ENCODE measurements at regions not wholly inside any gene's neighbourhood (a gene's known extent, or its start where the extent isn't known, plus 50 kb on each side); places are given as distances from the start of the nearest gene placed in this dataset.
"Not testable (repeated sequence)": the region's sequence is repeated elsewhere in the genome, so short reads cannot be mapped to it uniquely, and the experiment has no call there.

- Histone ChIP-seq H3K4me1 (ENCODE audit: control insufficient read depth in 1 of 2, insufficient read depth in 2 of 2, low read length in 2 of 2) (no peaks in the 10 kb centered on the region), H3K27me3 (ENCODE audit: insufficient read depth, low read length) (peaks cover 4% of the 10 kb centered on the region; the same call in 1 of the 2 replicates), H3K36me3 (ENCODE audit: control insufficient read depth in 1 of 2, insufficient read depth in 2 of 2, low read length in 2 of 2) (no peaks in the 10 kb centered on the region), H3K9me3 (ENCODE audit: control insufficient read depth in 1 of 2, insufficient read depth in 1 of 2, low read depth in 1 of 2, low read length in 2 of 2) (no peaks in the 10 kb centered on the region), H3K79me2 (ENCODE audit: insufficient read depth, low read length) (no peaks in the 10 kb centered on the region), H2AFZ (ENCODE audit: low read depth, low read length, poor library complexity, severe bottlenecking) (no peak overlapping the region), H3K4me3 (replicated peaks in 1 of 2; ENCODE audit: low read depth in 1 of 2, low read length in 2 of 2) (no peak overlapping the region), H3K9me2 (ENCODE audit: insufficient read depth) (no peaks in the 10 kb centered on the region), H4K20me1 (ENCODE audit: insufficient read depth) (no peaks in the 10 kb centered on the region), H3K4me2 (ENCODE audit: low read length) (no peak overlapping the region), H3K27ac (ENCODE audit: low read depth, low read length) (no peak overlapping the region), H3K9ac (ENCODE audit: low read length) (no peak overlapping the region)
- no TSS peak for BruUV-seq (replicated peaks)
- CTCF ChIA-PET, result no interaction called here
- DNase-seq (ENCODE audit: low read depth, low spot score) (no peak), ATAC-seq (no peak)
- POLR2A ChIA-PET, result no interaction called here
- RAD21 ChIA-PET (ENCODE audit: low non-redundant PET in 1 of 2, low total read pairs in 2 of 2, uncharacterized antibody in 2 of 2, unreplicated experiment in 2 of 2), result no interaction called here
- TF ChIP-seq CEBPB (IDR thresholded peaks at IDR 0.05; ENCODE audit: low read depth), result no peak
- no peak for TF ChIP-seq ZBTB33 (IDR thresholded peaks at IDR 0.05; ENCODE audit: extremely low read depth, insufficient replicate concordance, low read length)
- no peak for TF ChIP-seq SRF (IDR thresholded peaks at IDR 0.05; ENCODE audit: low read depth)
- TF ChIP-seq YY1 (IDR thresholded peaks at IDR 0.05; ENCODE audit: extremely low read depth, insufficient replicate concordance, low read depth, low read length), result no peak
- peak in 1 of 3 experiments; percentile 17; a peak in 1 of 6 replicates for TF ChIP-seq CTCF (IDR thresholded peaks at IDR 0.05 in 2 of 3, conservative IDR thresholded peaks at IDR 0.05 in 1 of 3; ENCODE audit: borderline replicate concordance in 1 of 3, insufficient read depth in 1 of 3, low read depth in 2 of 3, low read length in 2 of 3)
- TF ChIP-seq SP1 (IDR thresholded peaks at IDR 0.05; ENCODE audit: low read depth), result no peak
- intact Hi-C loops (cut with micrococcal nuclease), result no loop called here
These were observed 271.9 kb downstream of the C7orf25 start for GRCh38 chr7:42639930-42640329.

DNA sequence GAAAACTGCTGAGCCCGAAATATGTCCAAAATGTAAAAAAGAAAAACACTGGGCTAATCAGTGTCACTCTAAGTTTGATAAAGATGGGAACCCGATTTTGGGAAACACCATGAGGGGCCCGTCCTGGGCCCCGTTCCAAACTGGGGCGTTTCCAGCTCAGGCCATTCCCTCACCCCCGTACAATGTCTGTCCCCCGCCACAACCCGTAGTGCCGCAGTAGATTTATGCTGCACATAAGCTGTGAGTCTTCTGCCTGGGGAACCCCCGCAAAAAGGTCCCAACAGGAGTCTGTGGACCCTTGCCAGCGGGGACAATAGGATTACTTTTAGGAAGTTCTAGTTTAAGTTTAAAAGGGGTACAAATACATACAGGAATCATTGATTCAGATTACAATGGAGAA is 275.5 kb downstream of the C7orf25 start:
- BruUV-seq (replicated peaks); H3K36me3 ChIP-seq (ENCODE audit: control insufficient read depth in 1 of 2, insufficient read depth in 2 of 2, low read length in 2 of 2); H3K4me3 ChIP-seq (replicated peaks in 1 of 2; ENCODE audit: low read depth in 1 of 2, low read length in 2 of 2); DNase-seq (ENCODE audit: low read depth, low spot score); H4K20me1 ChIP-seq (ENCODE audit: insufficient read depth); H3K9ac ChIP-seq (ENCODE audit: low read length); H2AFZ ChIP-seq (ENCODE audit: low read depth, low read length, poor library complexity, severe bottlenecking); RAD21 ChIA-PET (ENCODE audit: low non-redundant PET in 1 of 2, low total read pairs in 2 of 2, uncharacterized antibody in 2 of 2, unreplicated experiment in 2 of 2); H3K79me2 ChIP-seq (ENCODE audit: insufficient read depth, low read length); H3K4me1 ChIP-seq (ENCODE audit: control insufficient read depth in 1 of 2, insufficient read depth in 2 of 2, low read length in 2 of 2); H3K9me3 ChIP-seq (ENCODE audit: control insufficient read depth in 1 of 2, insufficient read depth in 1 of 2, low read depth in 1 of 2, low read length in 2 of 2); H3K4me2 ChIP-seq (ENCODE audit: low read length); intact Hi-C loops (cut with micrococcal nuclease); ATAC-seq; H3K9me2 ChIP-seq (ENCODE audit: insufficient read depth); POLR2A ChIA-PET; H3K27ac ChIP-seq (ENCODE audit: low read depth, low read length); CTCF ChIA-PET; H3K27me3 ChIP-seq (ENCODE audit: insufficient read depth, low read length): not testable (repeated sequence)
